GM18517 (cell line): ENCODE measurements at regions not wholly inside any gene's neighbourhood (a gene's known extent, or its start where the extent isn't known, plus 50 kb on each side); places are given as distances from the start of the nearest gene placed in this dataset.
"Not testable (repeated sequence)": the region's sequence is repeated elsewhere in the genome, so short reads cannot be mapped to it uniquely, and the experiment has no call there.

Source experiments
- ATAC-seq: cut with Tn5 transposase; IDR thresholded peaks from one replicate; pipeline ENCODE4 v1.9.1; 2021; ENCODE audit warnings: mild to moderate bottlenecking, moderate library complexity; ENCODE audit not compliant: unreplicated experiment

- no peak for ATAC-seq
Measured at GRCh38 chr16:85237817-85238216, 125.5 kb upstream of the CIBAR2 start.

DNA sequence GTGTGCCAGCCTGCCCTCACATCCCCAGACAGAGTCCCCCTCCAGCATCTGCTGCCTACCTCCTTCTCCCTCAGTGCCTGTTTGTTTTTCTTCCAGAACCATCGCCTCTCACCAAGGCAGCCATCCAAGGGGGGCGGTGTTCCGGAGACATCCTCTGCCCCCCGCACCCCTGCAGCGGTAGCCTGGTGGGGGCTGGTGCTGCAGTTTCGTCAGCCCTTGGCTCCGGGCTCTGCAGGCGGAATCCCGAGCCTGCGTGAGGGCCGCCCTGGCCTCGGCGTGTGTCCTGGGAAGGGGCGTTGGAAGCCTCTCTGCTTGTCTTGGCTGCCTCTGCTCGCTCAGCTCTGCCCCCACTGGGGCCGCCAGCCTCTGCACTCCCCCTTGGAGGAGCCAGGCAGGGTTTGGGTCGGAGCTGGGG lies 126.0 kb upstream of the CIBAR2 start:
- ATAC-seq = no peak

DNA sequence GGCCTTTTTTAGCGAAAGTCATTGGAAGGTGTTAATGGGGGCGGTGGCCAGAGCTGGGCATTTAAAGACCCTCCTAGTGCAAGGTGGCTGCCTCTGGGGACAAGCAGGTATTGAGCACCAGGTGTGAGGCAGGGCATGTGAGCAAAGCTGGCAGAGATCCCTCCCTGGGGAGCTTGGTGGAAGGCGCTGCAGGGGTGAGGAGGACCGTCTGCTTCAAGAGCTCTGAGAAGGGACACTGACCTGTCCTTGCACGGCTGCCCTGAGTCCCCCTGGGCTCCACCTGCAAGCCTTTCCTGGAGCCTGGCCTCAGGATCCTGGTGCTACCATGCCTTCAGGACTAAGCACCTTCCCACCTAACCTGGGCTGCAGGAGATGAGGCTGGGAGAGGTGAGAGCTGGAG lies 127.0 kb upstream of the CIBAR2 start:
- ATAC-seq = no peak

DNA sequence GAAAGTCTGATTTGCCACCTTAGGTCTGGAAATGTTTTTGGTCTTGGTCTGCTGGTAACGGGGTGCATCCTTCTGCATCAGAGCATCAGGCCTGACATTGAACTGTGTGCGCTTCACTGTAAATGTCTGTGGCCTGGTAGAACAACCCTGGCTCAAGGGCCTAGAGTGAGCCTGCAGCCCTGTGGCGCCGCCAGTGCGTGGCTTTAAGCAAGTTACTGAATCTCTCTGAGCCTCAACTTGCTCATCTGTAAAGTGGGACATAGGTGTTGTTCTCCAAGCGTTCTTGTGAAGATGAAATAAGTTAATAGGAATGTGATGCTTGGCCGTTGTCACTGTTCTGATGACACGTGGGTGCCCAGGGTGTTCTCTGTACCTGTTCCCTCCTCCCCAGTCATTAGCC lies 127.6 kb upstream of the CIBAR2 start:
- ATAC-seq = no peak

GRCh38 chr16:85240982-85241924 lies 129.0 kb upstream of the CIBAR2 start:
- no peak for ATAC-seq

DNA sequence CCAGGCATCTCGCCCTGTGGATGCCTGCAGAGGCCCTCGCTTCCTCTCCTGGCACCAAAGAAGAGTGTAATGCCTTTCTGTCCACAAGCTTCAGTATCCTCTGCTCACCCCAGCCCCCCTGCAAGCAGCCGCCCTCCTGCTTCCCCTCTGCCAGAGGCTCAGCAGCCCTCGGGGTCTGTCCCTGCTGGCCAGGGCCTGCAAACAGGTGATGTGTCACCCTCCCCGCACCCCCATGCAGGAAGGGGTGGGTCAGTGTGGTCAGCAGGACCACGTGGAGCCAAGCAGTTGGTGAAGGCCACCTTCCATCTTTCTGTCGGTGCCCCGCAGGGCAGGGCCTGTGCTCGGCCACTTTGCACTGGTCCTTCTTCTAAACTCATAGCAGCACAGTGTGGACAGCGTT lies 129.9 kb upstream of the CIBAR2 start:
- ATAC-seq = no peak

- no peak for ATAC-seq
Measured at GRCh38 chr16:85243308-85243707, 131.0 kb upstream of the CIBAR2 start.

DNA sequence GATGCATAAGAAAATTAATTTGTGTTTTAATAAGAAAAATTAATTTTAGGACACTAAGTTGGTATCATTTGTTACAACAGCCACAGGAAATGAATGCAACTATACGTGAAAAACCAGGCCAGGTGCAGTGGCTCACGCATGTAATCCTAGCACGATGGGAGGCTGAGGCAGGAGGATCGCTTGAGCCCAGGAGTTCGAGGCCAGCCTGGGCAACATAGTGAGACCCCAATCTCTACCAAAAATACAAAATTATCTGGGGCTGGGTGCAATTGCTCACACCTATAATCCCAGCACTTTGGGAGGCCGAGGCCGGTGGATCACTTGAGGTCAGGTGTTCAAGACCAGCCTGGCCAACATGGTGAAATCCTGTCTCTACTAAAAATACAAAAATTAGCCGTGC lies 132.2 kb upstream of the CIBAR2 start:
- ATAC-seq = not testable (repeated sequence)

DNA sequence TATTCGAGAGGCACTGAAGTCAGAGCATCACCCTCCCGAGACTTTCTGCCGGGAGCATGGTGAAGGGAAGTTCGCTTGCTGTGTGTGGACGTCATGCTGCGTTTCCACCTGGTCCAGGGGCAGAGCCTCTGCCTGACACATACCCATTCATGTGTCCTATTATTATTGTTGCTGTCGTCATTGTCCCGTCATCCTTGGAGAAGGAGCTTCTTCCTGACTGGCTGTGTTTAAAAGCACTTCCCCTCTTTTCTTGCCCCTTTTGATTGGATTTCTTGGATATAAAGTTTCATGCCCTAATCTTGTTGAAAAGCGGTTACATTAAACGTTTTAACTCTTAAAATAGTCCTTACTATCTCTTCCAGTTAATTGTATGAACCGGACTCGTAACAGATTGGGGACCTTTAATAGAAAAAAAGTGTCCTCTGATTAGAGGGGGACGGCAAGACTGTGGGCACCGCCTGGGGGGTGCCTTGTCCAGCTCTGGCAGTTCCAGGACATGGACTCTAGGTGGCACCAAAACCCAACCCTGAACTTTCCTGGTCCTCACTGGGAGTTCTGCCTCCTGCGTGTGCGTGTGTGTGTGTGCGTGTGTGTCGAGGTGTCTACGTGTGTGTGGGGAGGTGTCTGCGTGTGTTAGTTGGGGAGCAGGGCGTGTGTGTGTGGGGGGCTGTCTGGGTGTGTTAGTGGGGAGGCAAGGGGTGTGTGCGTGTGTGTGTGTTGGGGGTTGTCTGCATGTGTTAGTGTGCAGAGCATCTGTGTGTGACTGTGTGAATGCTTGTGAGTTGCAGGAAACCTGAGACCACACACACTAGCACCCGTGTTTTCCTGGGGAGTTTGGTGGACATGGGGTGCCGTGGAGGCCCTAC lies 133.3 kb upstream of the CIBAR2 start:
- ATAC-seq = no peak

DNA sequence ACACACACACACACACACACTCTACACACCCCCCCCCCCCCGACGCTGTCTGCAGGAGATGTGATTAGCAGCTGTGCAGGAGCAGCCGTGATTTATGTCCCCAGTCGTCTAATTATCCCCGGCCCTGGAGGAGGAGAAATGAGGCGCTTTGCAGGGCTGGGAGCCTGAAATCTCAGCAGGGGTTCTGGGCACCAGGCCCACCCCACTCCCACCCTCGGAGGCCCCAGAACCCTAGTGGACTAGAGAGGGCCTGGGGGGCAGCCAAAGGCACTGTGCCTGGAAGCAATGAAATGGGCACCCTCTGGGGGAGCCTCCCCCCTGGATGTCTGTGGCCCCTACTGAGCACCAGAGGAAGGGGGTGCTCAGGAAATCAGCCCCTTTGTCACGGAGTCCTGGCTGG lies 134.2 kb upstream of the CIBAR2 start:
- ATAC-seq = no peak

- no peak for ATAC-seq
Measured at GRCh38 chr16:85246973-85247372, 134.7 kb upstream of the CIBAR2 start.

DNA sequence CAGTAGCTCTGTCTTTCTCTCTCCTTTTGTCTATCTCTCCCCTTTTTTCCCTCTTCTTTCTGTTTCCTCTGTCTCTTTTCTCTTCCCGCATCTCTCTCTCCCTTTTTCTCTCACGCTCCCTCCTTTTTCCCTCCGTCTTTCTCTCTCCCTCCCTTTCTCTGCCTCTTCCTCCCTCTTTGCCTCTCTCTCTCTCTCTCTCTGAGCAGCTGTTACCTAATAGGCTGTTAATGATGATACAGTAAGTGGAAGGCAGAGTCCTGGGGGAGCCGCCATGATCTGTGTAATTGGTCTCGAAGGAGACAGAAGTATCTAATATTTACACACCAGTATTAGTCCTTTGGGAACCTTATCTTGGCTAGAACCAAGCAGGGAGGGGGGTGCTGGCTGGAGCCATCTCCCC lies 136.1 kb upstream of the CIBAR2 start:
- no peak for ATAC-seq

- ATAC-seq = no peak
Measured at GRCh38 chr16:85248857-85249256, 136.6 kb upstream of the CIBAR2 start.

- no peak for ATAC-seq
Measured at GRCh38 chr16:85249418-85250146, 137.3 kb upstream of the CIBAR2 start.

GRCh38 chr16:85250147-85250463 lies 137.8 kb upstream of the CIBAR2 start:
- ATAC-seq = no peak

DNA sequence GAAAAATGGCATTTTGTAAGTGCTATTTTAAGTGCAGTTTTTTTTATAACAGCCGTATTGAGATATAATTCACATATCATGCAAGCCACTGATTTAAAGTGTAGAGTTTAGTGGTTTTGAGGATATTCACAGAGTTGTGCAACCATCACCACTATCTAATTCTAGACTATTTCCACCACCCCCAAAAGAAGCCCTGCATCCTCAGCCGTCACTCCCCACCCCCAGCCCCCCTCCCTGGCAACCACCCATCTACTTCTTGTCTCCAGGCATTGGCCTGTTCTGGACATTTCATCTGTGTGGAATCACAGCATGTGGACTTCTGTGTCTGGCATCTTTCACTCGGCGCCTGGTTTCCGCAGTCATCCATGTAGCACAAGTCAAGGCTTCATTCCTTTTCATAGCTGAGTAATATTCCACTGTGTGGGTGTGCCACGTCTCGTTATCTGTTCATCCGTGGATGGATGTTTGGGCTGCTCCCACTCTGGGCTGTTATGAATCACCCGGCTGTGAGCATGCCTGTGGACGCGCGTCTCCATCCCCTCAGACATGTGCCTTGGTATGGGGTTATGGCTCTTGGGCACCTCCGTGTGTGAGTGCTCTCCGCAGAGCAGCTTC lies 138.4 kb upstream of the CIBAR2 start:
- no peak for ATAC-seq

- no peak for ATAC-seq
Measured at GRCh38 chr16:85251225-85251760, 139.0 kb upstream of the CIBAR2 start.

- no peak for ATAC-seq
Measured at GRCh38 chr16:85252014-85252413, 139.7 kb upstream of the CIBAR2 start.

DNA sequence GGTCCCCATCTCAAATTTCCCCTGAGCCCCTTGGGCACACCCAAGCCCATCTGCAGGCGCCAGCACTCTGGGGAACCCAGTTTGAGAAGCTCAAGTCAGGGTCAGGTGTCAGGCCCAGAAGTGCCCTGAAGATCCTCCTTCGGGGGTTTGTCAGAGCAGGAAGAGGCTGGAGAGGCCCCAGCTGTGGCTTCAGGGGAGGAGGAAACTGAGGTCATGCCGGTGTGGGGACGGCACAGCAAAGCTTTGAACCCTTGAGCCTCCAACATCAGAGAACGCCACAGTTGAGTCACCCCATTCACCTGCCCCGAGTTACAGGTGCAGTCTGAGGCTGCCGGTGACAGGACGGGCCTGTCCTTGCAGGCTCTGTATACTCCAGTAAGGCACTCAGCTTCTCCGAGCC lies 140.2 kb upstream of the CIBAR2 start:
- no peak for ATAC-seq

DNA sequence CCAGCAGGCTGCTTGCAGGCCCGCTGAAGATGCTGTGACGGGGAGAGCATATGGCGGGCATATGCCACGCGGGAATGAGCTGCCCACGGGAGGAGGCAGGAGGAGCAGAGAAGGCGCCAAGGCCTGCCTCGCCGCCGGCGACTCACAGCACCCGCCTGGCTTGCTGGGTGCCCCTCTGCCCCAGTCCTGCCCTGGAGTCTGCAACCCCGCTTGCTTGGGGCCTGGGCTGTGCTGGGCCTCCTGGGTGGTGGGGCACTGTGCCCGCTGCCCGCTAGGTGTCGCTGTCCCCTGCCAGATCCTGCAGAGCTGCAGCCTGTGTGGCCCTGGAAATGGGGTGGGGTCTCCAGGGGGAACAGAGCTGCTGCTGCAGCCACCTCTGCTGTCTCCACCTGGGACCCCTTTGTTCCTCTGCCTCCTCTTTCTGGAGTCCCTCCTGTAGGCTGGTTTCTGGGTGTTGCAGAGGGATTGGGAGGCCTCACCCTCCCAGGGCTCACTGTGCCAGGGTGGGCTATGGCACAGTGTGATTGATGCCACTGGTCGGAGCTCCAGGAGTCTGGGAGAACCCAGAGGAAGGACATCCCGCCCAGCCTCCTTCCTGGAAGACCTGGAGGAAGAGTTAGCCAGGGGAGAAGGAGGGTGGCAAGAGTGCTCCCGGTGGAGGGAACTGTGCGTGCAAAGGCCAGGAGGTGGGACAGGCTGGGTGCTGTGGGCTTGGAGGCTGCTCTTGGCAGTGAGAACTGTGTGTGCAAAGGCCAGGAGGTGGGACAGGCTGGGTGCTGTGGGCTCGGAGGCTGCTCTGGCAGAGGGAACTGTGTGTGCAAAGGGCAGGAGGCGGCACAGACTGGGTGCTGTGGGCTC lies 141.0 kb upstream of the CIBAR2 start:
- ATAC-seq = no peak
